H9 (cell line): ENCODE measurements at regions not wholly inside any gene's neighbourhood (a gene's known extent, or its start where the extent isn't known, plus 50 kb on each side); places are given as distances from the start of the nearest gene placed in this dataset.

Experiments used
- DNase-seq: peaks from one replicate; pipeline ENCODE4 v3.0.0-alpha.2; 2017
- H2AFZ ChIP-seq: one replicate; pipeline ENCODE4 v1.6.1; 2013; ENCODE audit warnings: mild to moderate bottlenecking, low read length, control low read depth, moderate library complexity
- H2AK5ac ChIP-seq: 2 replicates; pipeline ENCODE4 v1.6.1; 2013; ENCODE audit warnings: low read length, control low read depth, mixed read lengths; ENCODE audit not compliant: insufficient read length
- H2BK120ac ChIP-seq: one replicate; pipeline ENCODE4 v1.6.1; 2013; ENCODE audit warnings: low read depth, mild to moderate bottlenecking, low read length, control low read depth, inconsistent platforms; ENCODE audit not compliant: poor library complexity, severe bottlenecking
- H2BK12ac ChIP-seq: 2 replicates; pipeline ENCODE4 v1.6.1; 2013; ENCODE audit warnings: low read length, control low read depth, mixed read lengths, low read depth; ENCODE audit not compliant: insufficient read length
- H2BK15ac ChIP-seq: 2 replicates; pipeline ENCODE4 v1.6.1; 2013; ENCODE audit warnings: low read depth, low read length, control low read depth
- H2BK20ac ChIP-seq: one replicate; pipeline ENCODE4 v1.6.1; 2013; ENCODE audit warnings: low read depth, mild to moderate bottlenecking, low read length, control low read depth, inconsistent platforms; ENCODE audit not compliant: poor library complexity, severe bottlenecking
- H2BK5ac ChIP-seq: 2 replicates; pipeline ENCODE4 v1.6.1; 2013; ENCODE audit warnings: low read length, control low read depth, mixed read lengths; ENCODE audit not compliant: insufficient read length
- H3K14ac ChIP-seq: 2 replicates; pipeline ENCODE4 v1.6.1; 2013; ENCODE audit warnings: low read length, control low read depth; ENCODE audit not compliant: insufficient read depth
- H3K18ac ChIP-seq: 2 replicates; pipeline ENCODE4 v1.6.1; 2013; ENCODE audit warnings: low read depth, mild to moderate bottlenecking, mixed read lengths, low read length, control low read depth; ENCODE audit not compliant: insufficient read length
- H3K23ac ChIP-seq: 2 replicates; pipeline ENCODE4 v1.6.1; 2013; ENCODE audit warnings: low read length, control low read depth, mixed read lengths, low read depth; ENCODE audit not compliant: insufficient read length
- H3K23me2 ChIP-seq: 2 replicates; pipeline ENCODE4 v1.6.1; 2013; ENCODE audit warnings: low read depth, mild to moderate bottlenecking, mixed read lengths, low read length, control low read depth; ENCODE audit not compliant: insufficient read length, poor library complexity, severe bottlenecking
- H3K27ac ChIP-seq: 2 replicates; pipeline ENCODE4 v1.5.1; 2013; ENCODE audit warnings: low read length, control low read depth, mixed read lengths, low read depth; ENCODE audit not compliant: insufficient read length
- H3K27me3 ChIP-seq: 2 replicates; pipeline ENCODE4 v1.6.1; 2013; ENCODE audit warnings: low read length, control low read depth, inconsistent platforms; ENCODE audit not compliant: insufficient read depth
- H3K4ac ChIP-seq: 2 replicates; pipeline ENCODE4 v1.6.1; 2013; ENCODE audit warnings: low read depth, mild to moderate bottlenecking, control low read depth, inconsistent platforms, low read length, moderate library complexity
- H3K4me1 ChIP-seq: 2 replicates; pipeline ENCODE4 v1.6.1; 2013; ENCODE audit warnings: low read length, control low read depth, inconsistent platforms; ENCODE audit not compliant: insufficient read depth
- H3K4me2 ChIP-seq: 2 replicates; pipeline ENCODE4 v1.6.1; 2013; ENCODE audit warnings: low read length, control low read depth, mixed read lengths; ENCODE audit not compliant: insufficient read length, insufficient read depth
- H3K56ac ChIP-seq: 2 replicates; pipeline ENCODE4 v1.6.1; 2013; ENCODE audit warnings: low read depth, mild to moderate bottlenecking, mixed read lengths, low read length, control low read depth; ENCODE audit not compliant: insufficient read length
- H3K79me1 ChIP-seq: 2 replicates; pipeline ENCODE4 v1.6.1; 2013; ENCODE audit warnings: low read depth, mild to moderate bottlenecking, moderate library complexity, low read length, control low read depth, inconsistent platforms; ENCODE audit not compliant: insufficient read depth, poor library complexity, severe bottlenecking
- H3K79me2 ChIP-seq: 2 replicates; pipeline ENCODE4 v1.6.1; 2013; ENCODE audit warnings: low read length, control low read depth, inconsistent platforms; ENCODE audit not compliant: insufficient read depth
- H3K9ac ChIP-seq: 2 replicates; pipeline ENCODE4 v1.6.1; 2013; ENCODE audit warnings: low read length, control low read depth, mixed read lengths; ENCODE audit not compliant: insufficient read length; ENCODE audit errors: extremely low read depth
- H3K9me3 ChIP-seq: one replicate; pipeline ENCODE4 v1.6.1; 2013; ENCODE audit warnings: low read depth, low read length, inconsistent platforms; ENCODE audit not compliant: control insufficient read depth
- H3T11ph ChIP-seq: one replicate; pipeline ENCODE4 v1.6.1; 2013; ENCODE audit warnings: mild to moderate bottlenecking, low read length, control low read depth, inconsistent platforms
- H4K20me1 ChIP-seq: one replicate; pipeline ENCODE4 v1.6.1; 2013; ENCODE audit not compliant: control insufficient read depth, insufficient read length, insufficient read depth
- H4K5ac ChIP-seq: 2 replicates; pipeline ENCODE4 v1.6.1; 2013; ENCODE audit warnings: low read depth, mild to moderate bottlenecking, mixed read lengths, low read length, control low read depth; ENCODE audit not compliant: insufficient read length
- H4K8ac ChIP-seq: replicated peaks from 2 replicates; pipeline ENCODE4 v1.6.1; 2013; ENCODE audit warnings: low read length, control low read depth, mixed read lengths, low read depth; ENCODE audit not compliant: insufficient read length
- H4K91ac ChIP-seq: 2 replicates; pipeline ENCODE4 v1.6.1; 2013; ENCODE audit warnings: low read depth, mild to moderate bottlenecking, moderate library complexity, mixed read lengths, low read length, control low read depth; ENCODE audit not compliant: insufficient read length
- H3K27ac Mint-ChIP-seq, 3 experiments: 2 replicates in 2 of 3; 3 replicates in 1 of 3; pipeline ENCODE4 v1.8.0; 2020 to 2021; ENCODE audit warnings: mixed read lengths in 3 of 3, mild to moderate bottlenecking in 1 of 3, moderate library complexity in 1 of 3
- H3K27me3 Mint-ChIP-seq: 2 replicates; pipeline ENCODE4 v1.8.0; 2021; ENCODE audit warnings: low read depth, mild to moderate bottlenecking, moderate library complexity, mixed read lengths
- H3K36me3 Mint-ChIP-seq, 3 experiments: 2 replicates in 2 of 3; 3 replicates in 1 of 3; pipeline ENCODE4 v1.8.0; 2020 to 2021; ENCODE audit warnings: low read depth in 3 of 3, mixed read lengths in 3 of 3; ENCODE audit not compliant: insufficient read depth in 1 of 3
- H3K4me1 Mint-ChIP-seq, 2 experiments: 2 replicates each; pipeline ENCODE4 v1.8.0; 2020; ENCODE audit warnings: mixed read lengths in 2 of 2
- H3K4me3 Mint-ChIP-seq, 2 experiments: 2 replicates in 1 of 2; 3 replicates in 1 of 2; pipeline ENCODE4 v1.8.0; 2020 to 2021; ENCODE audit warnings: mild to moderate bottlenecking in 2 of 2, mixed read lengths in 2 of 2, moderate library complexity in 1 of 2
- H3K9me3 Mint-ChIP-seq, 2 experiments: 2 replicates in 1 of 2; 3 replicates in 1 of 2; pipeline ENCODE4 v1.8.0; 2020; ENCODE audit warnings: mild to moderate bottlenecking in 2 of 2, mixed read lengths in 2 of 2, moderate library complexity in 1 of 2
- TF ChIP-seq, protein P1 (sequence below): fragments of 200-600 bp; sonication (generic); conservative IDR thresholded peaks from 3 replicates; pipeline ENCODE4 v1.8.0; 2021; ENCODE audit warnings: antibody characterized with exemption, mild to moderate bottlenecking

DNA sequence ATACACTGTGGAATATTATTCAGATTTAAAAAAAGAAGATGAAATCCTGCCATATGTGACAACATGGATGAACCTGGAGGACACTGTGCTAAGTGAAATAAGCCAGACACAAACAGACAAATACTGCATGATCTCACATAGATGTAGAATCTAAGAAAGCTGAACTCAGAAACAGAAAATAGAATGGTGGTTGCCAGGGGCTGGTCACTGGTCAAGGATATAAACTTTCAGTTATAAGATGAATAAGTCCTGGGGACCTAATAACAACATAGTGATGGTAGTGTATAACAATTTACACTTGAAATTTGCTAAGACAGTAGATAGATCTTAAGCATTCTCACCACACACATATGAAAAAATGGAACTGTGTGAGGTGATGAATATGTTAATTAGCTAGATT, 161.3 kb upstream of the TMCC3 start:
- Mint-ChIP-seq H3K9me3 (peaks cover 30 to 39% of the 10 kb centered on the region in 2 experiments), H3K27me3 (peaks cover 23% of the 10 kb centered on the region), H3K36me3 (peaks cover 16 to 38% (median 18%) of the 10 kb centered on the region in 3 experiments), H3K4me1 (peaks cover 12 to 16% of the 10 kb centered on the region in 2 experiments), H3K27ac (no peak overlapping the region), H3K4me3 (no peak overlapping the region)
- Histone ChIP-seq H3K23ac (no peak overlapping the region), H2AFZ (no peak overlapping the region), H2AK5ac (no peak overlapping the region), H3K18ac (no peak overlapping the region), H2BK12ac (no peak overlapping the region), H3K79me1 (no peaks in the 10 kb centered on the region), H2BK120ac (no peak overlapping the region), H3K27me3 (no peaks in the 10 kb centered on the region), H4K5ac (no peak overlapping the region), H4K91ac (no peak overlapping the region), H3K14ac (no peak overlapping the region), H3K4me1 (no peaks in the 10 kb centered on the region; the same call in 1 of the 2 replicates), H4K20me1 (no peaks in the 10 kb centered on the region), H3K56ac (no peak overlapping the region), H3K23me2 (no peaks in the 10 kb centered on the region), H3K4me2 (no peak overlapping the region), H3K27ac (no peak overlapping the region), H2BK5ac (no peak overlapping the region), H4K8ac (no peak overlapping the region), H2BK15ac (no peak overlapping the region), H3K9me3 (peaks cover 5% of the 10 kb centered on the region), H3K4ac (no peak overlapping the region), H3K79me2 (no peaks in the 10 kb centered on the region), H2BK20ac (no peak overlapping the region), H3T11ph (no peak overlapping the region), H3K9ac (no peak overlapping the region)
- TF ChIP-seq, protein P1, sequence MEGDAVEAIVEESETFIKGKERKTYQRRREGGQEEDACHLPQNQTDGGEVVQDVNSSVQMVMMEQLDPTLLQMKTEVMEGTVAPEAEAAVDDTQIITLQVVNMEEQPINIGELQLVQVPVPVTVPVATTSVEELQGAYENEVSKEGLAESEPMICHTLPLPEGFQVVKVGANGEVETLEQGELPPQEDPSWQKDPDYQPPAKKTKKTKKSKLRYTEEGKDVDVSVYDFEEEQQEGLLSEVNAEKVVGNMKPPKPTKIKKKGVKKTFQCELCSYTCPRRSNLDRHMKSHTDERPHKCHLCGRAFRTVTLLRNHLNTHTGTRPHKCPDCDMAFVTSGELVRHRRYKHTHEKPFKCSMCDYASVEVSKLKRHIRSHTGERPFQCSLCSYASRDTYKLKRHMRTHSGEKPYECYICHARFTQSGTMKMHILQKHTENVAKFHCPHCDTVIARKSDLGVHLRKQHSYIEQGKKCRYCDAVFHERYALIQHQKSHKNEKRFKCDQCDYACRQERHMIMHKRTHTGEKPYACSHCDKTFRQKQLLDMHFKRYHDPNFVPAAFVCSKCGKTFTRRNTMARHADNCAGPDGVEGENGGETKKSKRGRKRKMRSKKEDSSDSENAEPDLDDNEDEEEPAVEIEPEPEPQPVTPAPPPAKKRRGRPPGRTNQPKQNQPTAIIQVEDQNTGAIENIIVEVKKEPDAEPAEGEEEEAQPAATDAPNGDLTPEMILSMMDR: no peak
- no peak for DNase-seq
